ENCODE measurements at regions not wholly inside any gene's neighbourhood (a gene's known extent, or its start where the extent isn't known, plus 50 kb on each side); places are given as distances from the start of the nearest gene placed in this dataset.
A peak's percentile ranks its signal among the peaks of the same experiment; 100 is the strongest.

DNA sequence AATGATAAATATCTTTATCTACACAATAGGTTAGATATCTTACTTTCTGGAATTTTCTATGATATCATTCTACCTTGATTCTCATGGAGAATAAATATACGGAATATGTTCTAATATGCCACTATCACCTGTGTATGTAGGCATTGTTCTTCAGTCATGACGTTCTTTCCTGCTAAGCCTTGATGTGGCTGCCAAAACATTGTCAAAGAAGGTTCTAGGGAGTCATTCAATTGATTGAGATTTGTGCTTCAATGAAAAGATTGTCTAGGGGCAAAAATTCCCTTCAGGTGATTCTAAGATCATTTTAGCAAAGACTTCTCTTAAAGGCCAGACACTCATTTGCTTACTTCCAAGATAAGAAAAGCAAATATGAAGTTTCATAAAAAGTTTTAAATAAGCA lies 118.1 kb downstream of the MAT2B start:
- no peak for DNase-seq

DNA sequence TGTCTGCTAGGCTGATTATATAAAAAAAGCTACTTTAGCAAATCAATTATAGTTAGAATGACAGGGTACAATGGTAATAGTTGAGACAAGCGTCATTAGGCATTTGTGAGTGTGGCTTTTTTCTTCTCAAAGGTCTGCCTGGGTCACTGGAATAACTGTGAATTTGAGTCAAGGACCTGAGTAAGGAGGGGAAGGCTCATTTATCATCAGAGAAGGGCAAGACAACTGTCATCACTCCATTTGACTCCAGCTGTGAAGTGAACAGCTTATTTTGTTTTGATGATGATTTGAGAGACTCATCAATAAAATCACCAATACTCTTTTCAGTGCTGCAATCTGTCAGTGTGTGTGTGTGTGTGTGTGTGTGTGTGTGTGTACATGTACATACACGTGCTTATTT lies 118.6 kb downstream of the MAT2B start:
- no peak for DNase-seq

DNA sequence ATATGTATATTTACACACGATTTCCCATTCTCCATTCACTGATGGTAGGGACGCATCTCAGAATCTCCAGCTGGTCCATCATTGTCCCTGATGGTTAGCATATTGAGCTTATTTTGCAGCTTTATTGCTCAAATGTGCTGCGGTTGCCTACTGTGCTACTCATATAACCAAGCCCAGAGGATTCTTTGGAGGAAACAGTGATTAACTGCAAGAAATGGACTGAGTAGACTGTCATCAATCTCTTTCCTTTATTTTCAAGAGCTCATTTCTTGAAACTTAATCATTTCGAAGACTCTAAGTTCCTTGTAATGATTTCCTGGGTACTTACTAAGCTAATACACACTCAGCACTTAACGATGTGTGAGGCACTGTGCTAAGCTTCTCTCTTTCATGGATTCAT lies 119.0 kb downstream of the MAT2B start:
- no peak for DNase-seq

DNA sequence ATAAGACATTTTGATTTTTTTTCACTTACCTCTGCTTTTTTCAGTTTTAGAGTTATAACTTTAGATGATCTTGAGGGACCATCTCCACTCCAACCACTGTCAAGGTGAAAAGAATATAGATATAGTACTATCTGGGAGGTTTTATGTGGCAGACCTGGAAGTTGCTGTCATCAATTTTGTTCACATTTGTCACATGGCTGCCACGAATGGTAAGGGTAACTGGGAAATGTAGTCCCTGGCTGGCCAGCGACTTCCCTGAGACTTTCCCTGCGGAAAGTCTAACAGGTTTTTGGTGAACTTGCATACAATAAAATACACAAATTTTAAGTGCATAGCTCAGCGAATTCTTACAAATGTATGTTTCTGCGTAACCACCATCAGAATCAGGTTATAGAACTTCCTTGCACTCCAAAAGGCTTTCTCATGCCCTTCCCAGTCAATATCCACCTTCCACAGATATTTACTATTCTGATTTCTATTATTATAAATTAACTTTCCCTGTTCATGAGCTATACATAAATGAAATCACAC lies 121.5 kb downstream of the MAT2B start:
- DNase-seq: no peak

DNA sequence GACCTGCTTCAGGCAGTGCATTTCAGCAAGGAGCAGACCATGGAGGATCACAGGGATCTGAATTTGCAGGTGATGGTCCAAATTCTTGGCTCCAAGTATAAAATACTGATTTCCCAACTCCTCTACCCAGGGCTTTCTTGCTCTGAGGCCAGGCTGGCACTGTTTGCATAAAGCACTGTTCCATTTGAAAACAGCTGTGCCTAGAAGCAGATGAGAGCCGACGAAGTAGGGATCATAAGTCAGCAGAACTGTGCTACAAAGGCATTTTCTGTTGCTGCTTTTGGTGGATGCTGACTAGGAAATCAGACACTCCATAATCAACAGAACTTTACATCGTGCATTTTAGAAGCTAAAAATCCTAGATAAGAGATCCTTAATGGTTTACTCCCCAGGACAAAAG lies 126.4 kb downstream of the MAT2B start:
- DNase-seq: no peak

DNA sequence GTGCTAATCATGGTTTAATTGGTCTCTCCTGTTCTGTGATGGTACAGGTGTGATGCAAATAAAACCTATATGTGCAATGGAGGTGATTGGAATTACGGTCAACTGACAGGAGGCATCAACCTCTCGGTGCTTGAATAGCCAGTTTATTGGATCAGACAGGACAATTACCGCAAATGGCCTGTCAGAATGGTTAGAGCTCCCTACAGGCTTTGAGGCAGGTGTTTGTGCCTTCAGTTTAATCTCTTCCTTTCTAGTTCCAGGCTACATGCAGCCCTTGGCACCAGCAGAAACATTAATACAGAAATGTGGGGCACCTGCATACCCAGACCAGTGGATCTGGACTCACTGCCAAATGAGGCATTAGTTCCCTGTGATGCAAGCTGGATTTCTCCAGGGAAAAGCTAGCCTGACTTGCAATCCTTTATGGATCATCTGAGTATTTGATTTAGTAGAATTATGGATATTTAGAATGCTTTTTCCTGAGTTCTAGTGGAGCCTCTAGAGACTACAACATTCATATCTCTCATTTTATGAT lies 128.6 kb downstream of the MAT2B start:
- DNase-seq: no peak

DNA sequence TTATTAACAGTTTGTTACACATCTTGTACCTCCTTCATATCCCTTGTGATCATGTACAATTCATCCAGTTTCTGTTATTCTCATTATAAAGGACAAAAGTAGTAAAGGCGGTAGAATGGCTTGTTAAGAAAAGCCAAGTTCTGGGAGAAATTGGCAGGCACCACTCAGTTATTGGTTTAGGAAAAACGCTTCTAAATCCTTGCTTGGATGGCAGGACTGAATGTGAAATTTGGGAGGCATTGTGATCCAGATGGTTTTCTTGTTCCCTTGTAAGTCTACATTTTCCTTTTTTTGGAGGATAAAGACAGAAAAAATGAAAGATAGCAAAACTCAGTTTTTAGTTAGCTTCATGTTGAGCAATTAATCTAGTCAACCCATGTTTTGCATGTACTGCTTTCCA lies 130.2 kb downstream of the MAT2B start:
- DNase-seq: no peak

DNA sequence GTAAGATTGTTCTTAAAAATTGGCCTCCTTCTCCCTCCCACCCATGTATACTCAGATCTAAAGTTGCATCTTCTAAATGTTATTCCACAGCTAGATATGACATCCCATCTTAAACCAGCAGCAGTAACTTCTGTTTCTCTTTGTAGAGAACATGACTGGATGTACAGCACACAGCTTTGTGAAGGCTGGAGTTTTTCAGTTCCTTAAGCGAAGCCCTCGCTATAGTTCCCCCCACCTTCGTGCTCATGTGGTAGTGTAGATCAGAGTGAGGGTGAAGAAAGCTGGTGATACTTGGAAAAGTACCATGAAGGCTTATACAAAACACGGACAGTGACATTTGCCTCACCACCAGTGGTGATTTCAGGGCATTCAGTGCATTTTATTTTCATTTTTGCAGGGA lies 137.5 kb downstream of the MAT2B start:
- DNase-seq: no peak

DNA sequence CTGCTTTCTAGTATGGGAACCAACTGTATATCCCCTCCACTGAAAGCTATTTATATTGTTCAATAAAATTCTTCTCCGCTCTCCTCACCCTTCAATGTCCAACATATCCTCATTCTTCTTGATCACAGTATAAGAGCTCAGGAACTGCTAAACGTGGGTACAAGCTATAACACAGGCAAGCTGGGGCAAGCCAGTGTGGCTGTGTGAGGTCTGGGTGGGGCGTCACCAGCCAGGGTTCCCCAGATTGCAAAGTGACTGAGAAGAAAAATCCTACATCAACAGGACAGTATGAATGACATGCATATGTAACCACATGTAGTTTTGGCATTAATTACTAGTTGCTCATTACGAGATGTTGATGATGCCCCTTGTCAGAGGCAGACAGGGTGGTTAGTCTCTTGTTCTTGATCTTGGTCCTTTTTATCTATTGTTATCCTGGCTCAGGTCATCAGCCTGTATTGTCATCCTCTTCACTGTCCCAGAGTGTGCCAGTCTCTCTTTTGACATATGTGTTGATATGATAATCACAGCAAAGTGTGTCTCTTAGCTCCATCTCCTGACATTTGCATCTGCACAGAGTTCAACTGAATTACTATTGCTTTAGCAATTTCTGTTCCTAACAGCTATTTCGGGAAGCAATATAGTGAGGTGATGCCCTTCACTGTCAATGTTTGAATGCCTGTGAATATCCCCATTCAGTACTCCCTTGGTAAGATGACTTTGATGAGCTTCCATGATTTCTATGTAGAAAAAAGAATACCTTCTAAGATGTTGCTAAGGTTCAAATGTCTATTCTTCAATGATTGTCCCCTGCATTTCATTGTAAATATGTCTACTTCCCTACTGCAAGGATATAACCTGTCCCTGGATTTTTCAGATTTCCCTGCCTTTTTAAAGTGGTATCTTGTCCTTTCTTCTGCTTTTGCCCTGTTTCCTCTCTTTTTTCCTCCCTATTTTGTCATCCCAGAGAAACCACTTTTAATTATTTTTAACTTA lies 140.3 kb downstream of the MAT2B start:
- DNase-seq: no peak

DNA sequence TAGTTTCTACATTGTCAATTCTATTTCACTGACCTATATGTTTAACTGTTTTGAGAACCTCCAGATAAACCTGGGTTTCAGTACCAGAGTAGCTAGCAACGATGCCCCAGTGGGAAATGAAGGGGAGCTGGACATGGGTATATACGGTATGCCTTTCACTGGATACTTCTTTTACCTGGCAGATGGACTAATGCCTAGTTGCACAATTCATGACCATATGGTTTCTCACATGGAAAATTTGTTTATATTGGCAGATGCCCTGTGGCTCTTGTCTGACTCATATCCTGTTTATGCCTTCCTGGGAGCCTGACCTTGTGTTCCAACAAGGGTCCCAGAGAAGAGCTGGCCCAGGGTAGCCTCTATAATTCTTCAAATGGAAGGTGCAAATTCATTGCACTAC lies 144.1 kb downstream of the MAT2B start:
- no peak for DNase-seq

DNA sequence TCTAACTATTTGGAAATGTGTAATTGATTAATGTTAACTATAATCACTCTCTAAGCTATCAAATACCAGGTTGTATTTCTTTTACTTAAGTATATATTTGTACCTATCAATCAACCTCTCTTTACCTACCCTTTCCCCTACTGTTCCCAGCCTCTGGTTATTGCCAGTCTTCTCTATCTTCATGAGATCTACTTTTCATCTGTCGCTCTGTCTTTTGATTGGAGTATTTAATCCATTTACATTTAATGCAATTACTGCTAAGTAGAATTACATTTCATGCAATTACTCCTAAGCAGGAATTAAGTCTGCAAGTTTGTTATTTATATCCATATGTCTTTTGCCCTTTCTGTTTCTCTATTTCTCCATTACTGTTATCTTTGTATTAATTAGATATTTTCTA lies 148.1 kb downstream of the MAT2B start:
- no peak for DNase-seq

DNA sequence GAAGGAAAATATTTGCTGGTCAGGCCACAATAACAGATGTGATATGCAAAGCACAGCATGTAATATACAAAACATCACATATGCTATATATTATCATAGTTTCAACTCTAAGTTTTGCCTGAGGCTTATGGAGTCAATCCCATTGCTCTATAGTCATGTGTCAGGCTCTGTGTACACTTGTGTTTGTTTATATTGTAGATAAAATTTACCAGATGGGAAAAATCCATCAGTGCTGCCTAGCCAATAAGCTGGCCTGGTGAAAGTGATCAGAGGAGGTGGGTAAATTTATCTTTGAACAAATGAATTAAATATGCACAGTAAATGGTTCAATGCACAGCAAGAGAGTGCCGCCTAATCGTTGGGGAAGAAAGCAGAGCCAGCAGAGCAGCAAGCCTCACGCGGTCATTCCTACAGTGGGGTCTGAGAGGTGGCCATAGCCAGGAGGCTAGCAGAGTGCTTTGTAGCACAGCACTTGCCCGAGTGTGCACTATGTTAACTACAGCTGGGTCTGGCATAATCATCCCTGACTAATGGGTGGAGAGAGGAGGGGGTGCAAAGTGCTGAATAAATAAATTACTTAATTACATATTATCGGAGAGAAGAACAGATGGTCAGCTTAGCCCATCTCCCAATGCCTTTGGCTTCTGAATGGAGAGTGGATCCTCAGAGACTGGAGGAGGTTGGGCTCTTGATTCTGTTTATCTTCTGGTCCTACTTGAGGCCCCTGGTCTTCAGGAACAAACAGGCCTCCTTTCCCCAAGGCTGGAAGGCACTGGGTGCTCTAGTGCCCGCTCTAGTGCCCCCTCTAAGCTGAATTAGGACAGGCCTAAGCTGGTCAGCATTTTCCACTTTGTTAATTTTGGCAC lies 153.5 kb downstream of the MAT2B start:
- DNase-seq: no peak

DNA sequence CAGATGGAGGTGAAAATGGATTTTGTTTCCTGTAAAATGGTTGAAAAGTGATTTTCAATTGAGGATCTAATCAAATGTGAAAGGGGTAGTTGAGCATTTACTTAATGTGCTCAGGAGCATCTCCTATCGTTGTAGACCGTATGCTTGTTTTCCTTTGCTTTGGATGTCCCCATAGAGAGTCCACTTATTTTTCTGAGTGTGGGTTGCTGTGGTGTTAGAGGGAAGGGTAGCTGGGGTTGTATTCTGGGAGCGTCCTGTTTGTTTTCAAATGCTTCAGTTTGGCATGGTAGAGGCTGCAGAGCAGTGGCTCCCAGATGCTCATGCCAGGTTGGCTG lies 154.1 kb downstream of the MAT2B start:
- DNase-seq: no peak

DNA sequence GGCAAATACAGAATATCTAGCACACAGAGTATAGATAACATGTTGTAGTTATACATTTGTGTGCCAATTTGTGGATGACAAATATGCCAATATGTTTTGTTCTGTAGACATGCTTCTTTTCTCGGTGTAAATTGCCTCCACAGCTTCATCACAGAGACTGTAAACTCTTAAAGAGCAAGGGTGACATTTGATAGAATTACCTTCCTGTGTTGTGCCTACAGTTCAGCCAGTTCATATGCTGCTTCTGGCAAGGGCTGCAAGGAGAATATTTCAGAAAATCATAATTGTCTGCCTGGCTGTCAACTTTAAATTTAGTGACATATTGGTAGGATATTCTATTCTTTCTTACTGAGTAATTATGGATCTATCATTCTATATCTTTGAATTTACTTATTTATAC lies 155.1 kb downstream of the MAT2B start:
- DNase-seq: no peak

DNA sequence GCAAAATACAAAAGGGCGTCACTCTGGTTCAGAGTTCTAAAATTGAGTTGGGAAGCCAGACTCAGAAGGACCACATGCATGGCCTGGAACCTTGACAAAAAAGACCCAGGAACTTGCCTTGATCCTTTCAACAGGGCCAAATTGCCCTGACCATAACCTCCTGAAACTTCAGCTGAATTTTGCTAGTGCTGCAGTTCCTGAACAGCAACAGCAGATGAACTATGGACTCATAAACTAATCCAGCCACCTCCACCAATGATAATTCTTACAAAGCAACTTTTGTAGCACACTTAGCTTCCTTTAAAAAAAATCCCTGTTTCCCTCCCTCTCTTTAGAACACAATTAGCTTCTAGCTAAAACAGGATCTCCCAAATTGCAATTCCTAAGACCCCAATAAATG lies 155.9 kb downstream of the MAT2B start:
- DNase-seq: no peak

DNA sequence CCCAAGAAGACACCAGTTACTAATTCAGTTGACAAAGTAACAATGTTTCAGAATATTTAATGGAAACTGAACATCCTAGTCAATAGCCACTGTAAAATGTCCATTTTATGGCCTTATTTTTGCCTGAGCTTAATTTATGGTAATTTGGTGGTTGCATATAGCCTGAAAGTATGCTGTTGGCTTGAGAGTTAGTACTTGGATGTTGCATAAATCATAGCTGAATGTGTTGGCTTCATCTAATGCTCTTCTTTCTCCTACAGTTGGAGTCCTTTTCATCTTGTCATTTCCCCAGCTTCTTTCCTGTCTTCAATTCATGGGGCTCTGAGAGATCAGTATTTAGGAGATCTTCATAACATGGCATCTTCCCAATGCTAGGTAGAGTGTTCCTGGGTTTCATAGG lies 164.6 kb downstream of the MAT2B start:
- DNase-seq: no peak

DNA sequence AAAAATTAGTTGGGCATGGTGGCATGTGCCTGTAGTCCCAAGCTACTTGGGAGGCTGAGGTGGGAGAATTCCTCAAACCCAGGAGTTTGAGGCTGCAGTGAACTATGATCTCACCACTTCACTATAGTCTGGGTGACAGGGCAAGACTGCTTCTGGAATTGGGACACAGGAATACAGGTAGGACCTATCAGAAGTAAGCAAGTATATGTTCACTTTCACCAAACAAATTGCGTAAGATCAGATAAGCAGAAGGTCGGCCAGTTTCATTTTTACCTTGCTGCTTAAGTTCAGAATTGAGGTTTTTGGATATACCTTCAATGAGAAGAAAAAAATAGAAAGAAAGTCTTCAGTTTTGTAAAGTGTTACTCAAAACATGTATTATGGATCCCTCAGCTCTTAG lies 171.7 kb downstream of the MAT2B start:
- no peak for DNase-seq

DNA sequence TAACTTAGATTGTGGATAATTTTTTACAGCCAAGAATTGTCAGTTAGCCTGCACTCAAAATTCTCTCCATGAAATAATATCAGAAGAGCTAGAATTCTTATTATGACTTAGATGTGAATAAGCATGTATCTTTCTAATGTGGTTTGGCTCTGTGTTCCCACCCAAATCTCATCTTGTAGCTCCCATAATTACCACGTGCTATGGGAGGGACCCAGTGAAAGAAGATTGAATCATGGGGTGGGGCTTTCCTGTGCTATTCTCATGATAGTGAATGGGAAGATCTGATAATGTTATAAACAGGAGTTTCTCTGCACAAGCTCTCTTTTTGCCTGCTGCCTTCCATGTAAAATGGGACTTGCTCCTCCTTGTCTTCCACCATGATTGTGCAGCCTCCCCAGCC lies 176.8 kb downstream of the MAT2B start:
- DNase-seq: no peak

DNA sequence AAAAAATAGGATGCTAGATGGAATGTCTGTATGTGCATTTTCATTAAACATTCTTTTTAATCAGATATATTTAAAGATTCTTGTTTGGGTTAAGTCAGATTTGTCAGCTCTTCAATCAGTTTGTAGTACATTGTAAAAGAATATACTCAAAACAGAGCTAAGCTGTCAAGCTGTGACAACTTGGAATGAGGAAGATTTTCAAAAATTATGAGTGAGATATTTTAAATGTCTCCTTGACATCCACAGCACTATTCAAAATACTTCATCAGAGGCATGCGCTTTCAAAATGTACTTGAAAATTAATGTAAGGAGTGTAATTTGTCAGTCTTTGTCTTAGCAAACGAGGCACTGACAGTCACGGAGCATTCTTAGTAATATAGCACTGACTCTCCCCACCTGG lies 182.0 kb downstream of the MAT2B start:
- DNase-seq: no peak

DNA sequence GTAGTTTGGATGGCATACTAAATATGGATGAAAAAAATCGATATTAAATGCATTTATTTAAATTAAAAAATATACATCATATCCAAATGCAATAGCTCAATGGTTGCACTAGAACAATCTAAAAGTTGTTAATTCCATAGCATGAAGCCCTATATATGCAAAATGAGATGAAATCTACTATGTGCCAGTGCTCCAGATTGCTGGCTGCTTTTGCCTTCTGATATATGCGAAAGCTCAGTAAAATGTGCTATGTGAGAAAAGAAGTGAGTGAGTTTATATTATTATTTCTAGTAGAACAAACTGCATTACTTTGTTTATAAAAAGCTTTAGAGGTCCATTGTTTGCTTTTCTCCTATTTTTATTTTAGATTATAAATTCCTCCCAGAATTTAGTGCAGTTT lies 186.7 kb downstream of the MAT2B start:
- DNase-seq: no peak

DNA sequence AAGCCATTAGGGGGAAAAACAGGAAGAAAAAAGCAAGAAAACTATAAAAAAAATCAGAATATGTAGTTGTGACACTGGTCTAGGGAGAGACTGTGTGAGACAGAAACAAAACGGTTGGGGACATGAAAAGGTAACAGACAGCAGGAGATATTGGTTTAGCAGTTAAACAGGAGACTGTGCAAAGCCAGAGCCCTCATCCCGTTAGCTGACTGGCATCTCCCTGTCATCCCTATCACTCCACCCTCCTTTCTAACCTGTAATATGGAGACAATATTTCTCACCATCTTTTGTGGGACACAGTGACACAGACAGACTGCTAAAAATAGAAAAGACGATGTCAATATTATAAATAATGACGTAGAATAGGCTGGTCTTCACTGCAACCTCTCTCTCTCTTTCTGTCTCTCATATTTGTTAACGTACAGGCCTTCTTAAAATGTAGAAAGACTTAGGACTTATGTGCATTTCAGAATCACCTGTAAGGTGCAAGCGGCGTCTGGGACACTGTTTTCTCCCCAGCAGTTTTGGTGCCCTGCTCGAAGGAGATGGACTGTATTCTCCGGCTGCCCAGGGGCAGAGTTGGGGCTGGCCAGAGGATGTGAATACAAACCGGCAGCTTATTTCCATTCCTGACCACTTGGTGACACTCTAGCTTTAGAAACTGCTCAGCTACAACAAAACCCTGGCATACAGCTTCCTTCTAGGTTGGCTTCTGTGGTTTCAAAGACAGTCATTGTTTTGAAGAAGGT lies 190.6 kb downstream of the MAT2B start:
- DNase-seq: peak; percentile 2

DNA sequence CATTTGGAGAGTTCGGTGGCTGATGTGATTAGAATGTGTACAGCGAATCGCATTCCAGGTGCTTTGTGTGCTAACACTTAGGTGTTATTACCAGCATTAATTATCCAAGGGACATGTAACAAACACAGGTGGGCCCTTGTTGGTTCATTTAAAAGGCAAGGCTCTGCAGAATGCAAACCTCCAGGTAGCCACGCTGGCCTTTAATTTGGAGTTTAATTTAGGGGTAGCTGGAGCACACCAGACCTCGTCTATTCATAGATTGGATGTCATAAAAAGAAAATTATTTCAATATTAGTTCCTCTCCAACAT lies 191.1 kb downstream of the MAT2B start:
- no peak for DNase-seq

Measured in activated CD4-positive, alpha-beta T cell treated with anti-CD3 and anti-CD28 coated beads for 48 hours (primary cell).